Ishikawa (cell line): ENCODE measurements at regions not wholly inside any gene's neighbourhood (a gene's known extent, or its start where the extent isn't known, plus 50 kb on each side); places are given as distances from the start of the nearest gene placed in this dataset.

Experiments used
- CEBPB ChIP-seq: IDR thresholded peaks from 2 replicates; pipeline ENCODE4 v1.6.1; 2012
- CREB1 ChIP-seq: IDR thresholded peaks from 2 replicates; pipeline ENCODE4 v1.6.1; 2012; ENCODE audit warnings: low read depth
- EGR1 ChIP-seq: IDR thresholded peaks from 2 replicates; pipeline ENCODE4 v1.6.1; 2012
- EP300 ChIP-seq: IDR thresholded peaks from 2 replicates; pipeline ENCODE4 v1.6.1; 2012; ENCODE audit warnings: borderline replicate concordance
- FOXM1 ChIP-seq: IDR thresholded peaks from 2 replicates; pipeline ENCODE4 v1.6.1; 2012; ENCODE audit warnings: low read depth, borderline replicate concordance
- NFIC ChIP-seq: IDR thresholded peaks from 2 replicates; pipeline ENCODE4 v1.6.1; 2012
- RAD21 ChIP-seq: IDR thresholded peaks from 2 replicates; pipeline ENCODE4 v1.6.1; 2012; ENCODE audit warnings: low read depth
- TAF1 ChIP-seq: IDR thresholded peaks from 2 replicates; pipeline ENCODE4 v1.6.1; 2012; ENCODE audit warnings: low read depth, mild to moderate bottlenecking
- TCF12 ChIP-seq: IDR thresholded peaks from 2 replicates; pipeline ENCODE4 v1.6.1; 2012; ENCODE audit warnings: low read depth
- TEAD4 ChIP-seq: IDR thresholded peaks from 2 replicates; pipeline ENCODE4 v1.6.1; 2012
- YY1 ChIP-seq: IDR thresholded peaks from 2 replicates; pipeline ENCODE4 v1.6.1; 2012; ENCODE audit warnings: low read depth
- ZBTB7A ChIP-seq: IDR thresholded peaks from 2 replicates; pipeline ENCODE4 v1.6.1; 2012; ENCODE audit warnings: low read depth
- TF ChIP-seq, protein P1 (sequence below): IDR thresholded peaks from 2 replicates; pipeline ENCODE4 v1.6.1; 2012; ENCODE audit warnings: low read depth, mild to moderate bottlenecking
- TF ChIP-seq, protein P2 (sequence below): IDR thresholded peaks from 2 replicates; pipeline ENCODE4 v1.6.1; 2012
- TF ChIP-seq, protein P3 (sequence below): IDR thresholded peaks from 2 replicates; pipeline ENCODE4 v1.6.1; 2012

DNA sequence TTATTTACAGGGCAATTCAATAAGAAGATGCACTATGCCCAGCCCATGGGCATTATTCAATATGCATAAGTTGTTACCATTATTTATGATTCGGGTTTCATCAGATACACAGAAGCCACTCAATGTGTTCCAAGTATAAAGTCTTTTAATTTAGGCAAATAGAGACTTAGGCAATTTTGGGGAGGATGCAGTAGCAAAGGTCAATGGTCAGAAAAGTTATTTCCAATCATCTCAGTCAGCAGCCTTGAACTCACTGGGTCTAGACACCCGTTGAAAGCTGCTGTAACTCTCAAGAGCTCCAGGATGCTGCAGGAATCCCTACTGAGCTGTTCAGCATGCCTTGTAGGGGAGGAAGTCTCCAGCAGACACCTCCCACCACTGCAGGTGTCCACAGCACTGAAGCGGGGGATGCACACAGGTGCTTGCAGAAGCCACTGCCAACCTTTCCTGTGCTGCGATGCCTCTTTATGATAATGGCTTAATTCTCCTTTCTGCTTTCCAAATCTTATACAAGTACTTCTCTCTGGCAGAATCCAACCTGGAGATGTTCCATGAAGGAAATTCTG, 155.0 kb upstream of the SUCLG2 start:
- TF ChIP-seq EGR1 (no peak), RAD21 (no peak), EP300 (no peak), FOXM1 (no peak), TCF12 (no peak), ZBTB7A (no peak), TEAD4 (no peak), CREB1 (no peak), YY1 (no peak), TAF1 (no peak), CEBPB (no peak), NFIC (no peak)
- TF ChIP-seq, protein P1, sequence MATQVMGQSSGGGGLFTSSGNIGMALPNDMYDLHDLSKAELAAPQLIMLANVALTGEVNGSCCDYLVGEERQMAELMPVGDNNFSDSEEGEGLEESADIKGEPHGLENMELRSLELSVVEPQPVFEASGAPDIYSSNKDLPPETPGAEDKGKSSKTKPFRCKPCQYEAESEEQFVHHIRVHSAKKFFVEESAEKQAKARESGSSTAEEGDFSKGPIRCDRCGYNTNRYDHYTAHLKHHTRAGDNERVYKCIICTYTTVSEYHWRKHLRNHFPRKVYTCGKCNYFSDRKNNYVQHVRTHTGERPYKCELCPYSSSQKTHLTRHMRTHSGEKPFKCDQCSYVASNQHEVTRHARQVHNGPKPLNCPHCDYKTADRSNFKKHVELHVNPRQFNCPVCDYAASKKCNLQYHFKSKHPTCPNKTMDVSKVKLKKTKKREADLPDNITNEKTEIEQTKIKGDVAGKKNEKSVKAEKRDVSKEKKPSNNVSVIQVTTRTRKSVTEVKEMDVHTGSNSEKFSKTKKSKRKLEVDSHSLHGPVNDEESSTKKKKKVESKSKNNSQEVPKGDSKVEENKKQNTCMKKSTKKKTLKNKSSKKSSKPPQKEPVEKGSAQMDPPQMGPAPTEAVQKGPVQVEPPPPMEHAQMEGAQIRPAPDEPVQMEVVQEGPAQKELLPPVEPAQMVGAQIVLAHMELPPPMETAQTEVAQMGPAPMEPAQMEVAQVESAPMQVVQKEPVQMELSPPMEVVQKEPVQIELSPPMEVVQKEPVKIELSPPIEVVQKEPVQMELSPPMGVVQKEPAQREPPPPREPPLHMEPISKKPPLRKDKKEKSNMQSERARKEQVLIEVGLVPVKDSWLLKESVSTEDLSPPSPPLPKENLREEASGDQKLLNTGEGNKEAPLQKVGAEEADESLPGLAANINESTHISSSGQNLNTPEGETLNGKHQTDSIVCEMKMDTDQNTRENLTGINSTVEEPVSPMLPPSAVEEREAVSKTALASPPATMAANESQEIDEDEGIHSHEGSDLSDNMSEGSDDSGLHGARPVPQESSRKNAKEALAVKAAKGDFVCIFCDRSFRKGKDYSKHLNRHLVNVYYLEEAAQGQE: no peak
- TF ChIP-seq, protein P2, sequence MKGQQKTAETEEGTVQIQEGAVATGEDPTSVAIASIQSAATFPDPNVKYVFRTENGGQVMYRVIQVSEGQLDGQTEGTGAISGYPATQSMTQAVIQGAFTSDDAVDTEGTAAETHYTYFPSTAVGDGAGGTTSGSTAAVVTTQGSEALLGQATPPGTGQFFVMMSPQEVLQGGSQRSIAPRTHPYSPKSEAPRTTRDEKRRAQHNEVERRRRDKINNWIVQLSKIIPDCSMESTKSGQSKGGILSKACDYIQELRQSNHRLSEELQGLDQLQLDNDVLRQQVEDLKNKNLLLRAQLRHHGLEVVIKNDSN: no peak
- TF ChIP-seq, protein P3, sequence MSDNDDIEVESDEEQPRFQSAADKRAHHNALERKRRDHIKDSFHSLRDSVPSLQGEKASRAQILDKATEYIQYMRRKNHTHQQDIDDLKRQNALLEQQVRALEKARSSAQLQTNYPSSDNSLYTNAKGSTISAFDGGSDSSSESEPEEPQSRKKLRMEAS: no peak

DNA sequence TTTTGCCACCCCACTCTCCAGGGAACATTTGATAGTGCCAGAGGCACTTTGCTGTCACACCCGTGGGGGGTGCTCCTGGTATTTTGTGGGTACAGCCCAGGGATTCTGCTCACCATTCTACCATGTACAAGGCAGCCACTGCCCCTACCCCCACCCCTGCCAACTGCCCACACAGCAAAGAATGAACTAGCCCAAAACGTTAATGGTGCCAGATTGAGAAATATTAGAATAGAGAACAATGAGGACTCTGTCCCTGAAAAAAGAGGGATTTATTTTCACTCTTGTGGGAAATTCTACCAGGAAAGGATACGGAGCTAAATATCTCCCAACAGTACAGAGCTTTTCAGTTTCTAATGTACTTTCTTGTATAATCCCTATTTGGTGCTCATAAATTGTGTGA, 154.5 kb upstream of the SUCLG2 start:
- TF ChIP-seq, protein P2: no peak
- TF ChIP-seq EP300 (no peak), FOXM1 (no peak), TCF12 (no peak), NFIC (no peak), ZBTB7A (no peak), YY1 (no peak), EGR1 (no peak), CEBPB (no peak), CREB1 (no peak), RAD21 (no peak)
- TF ChIP-seq, protein P3: no peak
- TF ChIP-seq, protein P1: no peak

DNA sequence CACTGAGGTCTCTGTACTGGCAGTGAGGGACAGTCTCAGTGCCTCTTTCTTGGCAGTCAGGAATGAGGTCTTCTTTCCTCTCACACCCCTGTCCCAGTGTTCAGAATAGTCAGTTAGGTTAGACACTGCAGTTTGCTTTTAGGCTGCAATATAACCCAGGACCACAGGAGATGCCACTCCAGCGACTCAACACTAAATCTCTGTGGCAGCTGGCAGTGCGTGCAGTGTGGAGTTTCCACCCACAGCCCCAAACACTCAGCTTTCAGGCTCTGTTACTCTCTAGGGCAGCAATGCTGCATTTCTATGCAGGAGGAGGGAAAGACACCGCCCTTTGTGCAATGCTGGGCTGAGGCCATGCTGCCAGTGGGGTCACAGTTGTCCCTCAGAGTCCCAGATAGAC, 150.2 kb upstream of the SUCLG2 start:
- TF ChIP-seq NFIC (no peak), YY1 (no peak), EGR1 (no peak), RAD21 (no peak), FOXM1 (no peak), ZBTB7A (no peak), TEAD4 (no peak), EP300 (no peak), CEBPB (no peak), TCF12 (no peak), TAF1 (no peak), CREB1 (no peak)
- TF ChIP-seq, protein P3: no peak
- TF ChIP-seq, protein P1: no peak
- TF ChIP-seq, protein P2: no peak

DNA sequence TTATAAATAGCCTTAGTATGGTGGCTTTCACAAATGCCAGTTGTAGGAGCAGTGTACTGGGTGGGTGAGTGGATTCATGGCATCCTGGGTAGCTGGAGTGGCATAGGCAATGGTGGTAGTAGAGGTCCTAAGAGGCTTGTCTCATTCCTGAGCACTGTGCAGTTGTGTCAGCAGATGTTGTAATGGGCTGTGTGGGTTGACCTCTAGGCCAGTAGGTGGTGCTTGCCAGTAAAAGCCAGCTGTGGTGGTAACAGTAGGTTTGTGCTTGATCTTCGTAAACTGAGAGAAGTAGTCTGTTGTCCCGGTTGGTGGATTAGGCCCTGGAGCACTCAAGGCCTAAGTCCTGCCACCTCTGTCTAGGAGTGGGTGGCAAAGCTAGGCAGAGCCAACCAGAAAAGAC, 149.7 kb upstream of the SUCLG2 start:
- TF ChIP-seq FOXM1 (no peak), CEBPB (no peak), EP300 (no peak), EGR1 (no peak), CREB1 (no peak), YY1 (no peak), TAF1 (no peak), ZBTB7A (no peak), RAD21 (no peak)
- TF ChIP-seq, protein P2: no peak
- TF ChIP-seq, protein P3: no peak
